ENCODE measurements at regions not wholly inside any gene's neighbourhood (a gene's known extent, or its start where the extent isn't known, plus 50 kb on each side); places are given as distances from the start of the nearest gene placed in this dataset.
"Not testable (repeated sequence)": the region's sequence is repeated elsewhere in the genome, so short reads cannot be mapped to it uniquely, and the experiment has no call there.

- DNase-seq = no peak
These were observed 66.0 kb downstream of the KBTBD8 start for GRCh38 chr3:67064105-67064504.

DNA sequence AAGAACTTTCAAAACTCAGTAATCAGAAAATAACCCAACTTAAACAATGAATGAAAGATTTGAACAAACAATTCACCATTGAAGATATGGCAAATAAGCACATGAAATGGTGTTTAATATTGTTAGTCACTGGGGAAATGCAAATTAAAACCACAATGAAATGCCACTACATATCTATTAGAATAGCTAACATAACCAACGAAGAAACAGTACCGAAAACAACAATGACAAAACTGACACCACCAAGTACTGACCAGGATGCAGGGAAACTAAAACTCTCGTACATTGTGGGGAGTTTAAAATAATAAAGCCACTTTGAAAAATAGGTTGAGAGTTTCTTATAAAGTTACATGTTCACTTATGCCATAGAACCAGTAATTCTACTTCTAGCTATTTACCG lies 69.1 kb downstream of the KBTBD8 start:
- no peak for DNase-seq

GRCh38 chr3:67072640-67073039 lies 74.5 kb downstream of the KBTBD8 start:
- not testable (repeated sequence) for DNase-seq

- no peak for DNase-seq
These were observed 75.7 kb downstream of the KBTBD8 start for GRCh38 chr3:67073812-67074211.

DNA sequence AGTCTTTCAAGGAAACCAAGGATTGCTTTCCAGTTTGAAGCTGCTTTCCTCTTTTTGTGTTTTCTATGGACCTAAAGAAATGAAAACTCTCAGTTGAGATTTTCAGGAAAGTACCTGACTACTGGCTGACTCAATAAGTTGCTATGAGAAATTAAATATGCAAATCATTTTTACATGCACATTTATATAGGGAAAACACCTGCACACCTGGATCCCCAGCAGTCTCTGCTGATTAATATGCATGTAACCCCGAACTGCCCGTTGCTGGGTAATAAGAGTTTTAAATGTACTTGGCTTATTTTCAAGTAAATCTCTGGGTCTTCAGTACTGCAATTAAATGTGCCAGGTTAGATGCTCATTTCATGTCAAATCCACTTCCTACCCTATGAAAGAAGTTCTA lies 77.2 kb downstream of the KBTBD8 start:
- no peak for DNase-seq

GRCh38 chr3:67076607-67077006 lies 78.5 kb downstream of the KBTBD8 start:
- no peak for DNase-seq

DNA sequence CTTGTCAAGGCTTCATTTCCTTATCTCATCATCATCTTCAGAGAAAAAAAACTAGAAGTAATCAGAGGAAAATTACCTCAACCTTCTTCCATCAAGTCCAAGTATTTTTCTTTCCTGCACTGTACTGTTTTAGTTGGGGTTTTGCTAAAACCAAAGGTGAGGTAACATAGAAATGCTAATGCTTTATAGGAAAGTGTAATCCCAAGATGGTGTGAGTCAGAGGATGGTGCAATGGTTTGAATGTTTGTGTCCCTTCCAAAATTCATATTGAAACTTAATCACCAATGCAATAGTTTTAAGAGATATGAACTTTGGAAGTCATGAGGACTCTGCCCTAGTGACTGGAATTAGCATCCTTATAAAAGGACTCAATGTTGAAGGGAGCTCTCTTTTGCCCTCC lies 79.5 kb downstream of the KBTBD8 start:
- DNase-seq = no peak

GRCh38 chr3:67082533-67083024 lies 84.5 kb downstream of the KBTBD8 start:
- peak; percentile 3 for DNase-seq

DNA sequence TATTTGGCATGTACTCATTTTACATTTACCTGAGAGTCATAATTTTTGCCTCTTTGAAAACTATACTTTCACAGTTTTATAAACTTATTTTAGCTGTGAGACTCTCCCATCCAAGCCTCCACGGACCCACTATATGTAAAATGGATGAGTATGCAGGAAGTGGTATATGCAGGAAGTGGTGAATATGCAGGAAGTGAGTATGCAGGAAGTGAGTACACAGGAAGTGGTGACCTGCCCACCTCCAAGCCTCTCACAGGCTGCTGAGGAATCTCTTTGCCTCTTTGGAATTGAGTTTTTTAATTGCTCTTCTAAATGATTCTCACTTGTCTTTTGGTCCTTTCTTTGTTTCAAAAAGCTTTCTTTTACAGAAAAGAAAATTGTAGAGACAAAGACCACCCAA lies 85.2 kb downstream of the KBTBD8 start:
- no peak for DNase-seq

- no peak for DNase-seq
These were observed 89.7 kb downstream of the KBTBD8 start for GRCh38 chr3:67087788-67088187.

DNA sequence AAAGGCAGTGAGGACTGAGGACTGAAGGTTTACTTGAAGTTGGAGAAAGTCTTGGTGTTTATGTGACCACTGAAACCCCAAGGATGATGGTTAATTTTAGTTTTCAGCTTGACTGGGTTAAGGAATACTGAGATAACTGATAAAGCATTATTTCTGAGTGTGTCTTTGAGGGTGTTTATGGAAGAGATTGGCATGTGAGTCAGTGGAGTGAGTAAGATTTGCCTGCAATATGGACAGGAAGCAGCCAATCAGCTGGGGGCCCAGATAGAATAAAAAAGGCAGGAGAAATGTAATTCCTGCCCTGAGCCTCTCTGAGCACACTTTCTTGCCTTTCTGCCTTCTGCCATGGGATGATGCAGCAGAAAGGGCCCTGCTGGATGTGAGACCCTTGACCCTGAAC lies 92.4 kb downstream of the KBTBD8 start:
- DNase-seq = no peak

- DNase-seq = peak; percentile 45
These were observed 95.2 kb downstream of the KBTBD8 start for GRCh38 chr3:67093305-67093704.

DNA sequence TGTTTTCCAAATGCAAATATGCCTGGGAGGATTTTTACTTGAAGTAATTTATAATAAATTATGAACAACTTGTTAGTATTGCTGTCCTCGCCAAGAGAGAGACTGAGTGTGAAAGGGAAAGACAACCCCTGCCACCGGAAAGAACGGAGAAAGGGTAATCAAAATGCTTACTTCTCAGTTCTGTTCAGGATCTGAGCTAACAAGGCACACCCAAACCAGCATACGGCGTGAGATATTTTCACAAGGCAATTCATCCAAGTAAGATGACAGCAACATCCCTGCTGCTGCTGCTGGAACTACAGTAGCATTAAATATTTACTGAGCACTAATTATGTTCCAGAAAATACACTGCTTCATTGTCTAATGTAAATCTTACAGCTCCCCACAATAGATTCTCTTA lies 96.1 kb downstream of the KBTBD8 start:
- DNase-seq = peak; percentile 34

DNA sequence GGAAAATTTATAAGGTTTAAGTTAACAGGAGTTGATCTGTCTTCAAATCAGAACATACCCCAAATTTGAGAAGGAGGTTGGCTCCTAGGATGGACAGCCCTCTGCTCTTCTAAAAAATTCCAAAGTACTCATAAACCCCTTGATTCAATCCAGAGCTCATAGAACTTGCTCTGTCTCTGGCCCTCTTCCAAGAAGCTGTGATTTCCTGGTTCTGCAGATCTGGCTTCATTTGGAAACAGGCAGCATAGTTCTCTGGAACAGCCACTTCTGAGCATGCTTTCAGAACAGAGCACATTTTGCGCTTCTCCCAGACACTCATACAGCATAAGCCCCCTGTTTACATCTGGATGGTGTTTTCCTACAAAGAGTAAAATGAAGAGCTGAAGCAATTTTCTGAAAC lies 96.7 kb downstream of the KBTBD8 start:
- DNase-seq = peak; percentile 13

DNA sequence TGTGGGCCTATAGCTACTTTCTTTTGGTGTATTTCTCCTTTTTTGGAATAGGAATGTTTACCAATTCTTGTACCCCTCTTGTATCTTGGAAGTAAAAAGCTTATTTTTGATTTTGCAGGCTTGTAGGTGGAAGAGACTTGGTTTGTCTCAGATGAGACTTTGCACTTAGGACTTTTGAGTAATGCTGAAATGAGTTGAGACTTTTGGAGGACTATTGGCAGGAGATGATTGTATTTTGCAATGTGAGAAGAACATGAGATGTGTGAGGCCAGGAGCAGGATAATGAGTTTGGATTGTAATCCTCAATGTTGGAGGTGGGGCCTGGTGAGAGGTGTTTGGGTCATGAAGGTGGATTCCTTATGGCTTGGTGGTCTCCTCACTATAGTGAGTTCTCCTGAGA lies 106.3 kb downstream of the KBTBD8 start:
- no peak for DNase-seq

GRCh38 chr3:67106874-67107273 lies 108.8 kb downstream of the KBTBD8 start:
- no peak for DNase-seq

DNA sequence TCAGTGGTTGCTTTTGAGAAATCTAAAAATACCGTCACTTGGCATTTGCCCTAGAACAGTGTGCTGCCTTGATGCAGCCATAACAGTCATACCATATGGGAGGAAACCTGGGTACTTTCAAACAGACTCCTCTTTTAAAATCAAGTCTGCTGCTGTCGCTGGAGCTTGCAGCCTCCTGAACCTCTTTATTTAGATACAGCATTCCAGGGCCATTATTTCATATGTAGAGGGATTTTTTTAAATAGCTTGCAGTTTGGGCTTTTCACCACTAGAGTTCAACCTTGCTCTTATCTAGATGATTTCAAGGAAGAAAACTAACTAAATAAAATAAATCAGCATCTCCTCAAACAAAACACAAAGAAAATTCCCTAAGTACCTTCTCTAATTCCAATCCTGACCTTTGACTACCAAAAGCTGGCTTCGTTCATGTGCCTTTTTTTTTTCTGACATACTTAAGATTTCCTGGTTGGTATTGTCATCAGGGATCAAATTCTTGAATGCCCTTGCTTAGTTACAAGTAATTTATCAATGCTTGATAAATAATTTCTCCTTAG lies 111.6 kb downstream of the KBTBD8 start:
- DNase-seq = peak; percentile 57

- peak; percentile 83 for DNase-seq
These were observed 115.8 kb downstream of the KBTBD8 start for GRCh38 chr3:67113802-67114407.

- DNase-seq = no peak
These were observed 120.0 kb downstream of the KBTBD8 start for GRCh38 chr3:67118122-67118521.

DNA sequence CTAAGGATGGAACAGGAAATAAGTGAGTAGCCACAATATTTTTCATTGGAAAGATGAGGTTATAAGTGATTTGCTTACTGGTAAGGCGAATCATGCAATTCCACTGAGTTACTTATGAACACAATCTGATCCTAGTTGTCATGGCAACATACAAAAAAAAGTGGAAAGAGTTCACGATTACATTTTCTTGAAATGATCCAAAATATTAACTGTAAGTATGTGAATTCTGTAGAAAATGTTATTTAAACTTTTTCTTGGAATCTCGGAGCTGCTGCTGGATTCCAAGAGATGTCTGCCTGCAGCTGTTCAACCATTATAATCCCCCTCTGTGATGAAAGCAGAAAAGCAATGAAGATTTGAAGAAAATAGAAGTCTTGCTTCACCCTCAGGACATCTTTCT lies 120.5 kb downstream of the KBTBD8 start:
- no peak for DNase-seq

DNA sequence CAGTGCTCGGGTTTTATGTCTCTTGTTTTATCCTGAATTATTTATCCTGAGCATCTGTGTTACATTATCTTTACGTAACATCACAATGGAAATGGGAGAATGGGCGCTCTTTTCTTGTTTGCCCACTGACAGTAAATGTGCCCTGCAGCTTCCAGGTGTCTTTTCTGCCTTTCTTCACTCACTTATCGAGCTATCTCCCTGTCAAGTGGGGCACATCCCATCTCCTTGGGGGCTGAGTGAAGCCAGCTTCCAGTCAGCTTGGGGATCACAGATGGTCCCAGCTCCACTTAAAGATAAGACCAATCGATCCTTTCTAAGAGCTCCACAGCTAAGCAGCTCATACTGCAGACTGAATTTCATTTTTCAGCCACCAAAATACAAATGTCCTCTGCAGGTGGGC lies 125.8 kb downstream of the KBTBD8 start:
- peak; percentile 27 for DNase-seq

GRCh38 chr3:67127254-67127653 lies 129.1 kb downstream of the KBTBD8 start:
- no peak for DNase-seq

DNA sequence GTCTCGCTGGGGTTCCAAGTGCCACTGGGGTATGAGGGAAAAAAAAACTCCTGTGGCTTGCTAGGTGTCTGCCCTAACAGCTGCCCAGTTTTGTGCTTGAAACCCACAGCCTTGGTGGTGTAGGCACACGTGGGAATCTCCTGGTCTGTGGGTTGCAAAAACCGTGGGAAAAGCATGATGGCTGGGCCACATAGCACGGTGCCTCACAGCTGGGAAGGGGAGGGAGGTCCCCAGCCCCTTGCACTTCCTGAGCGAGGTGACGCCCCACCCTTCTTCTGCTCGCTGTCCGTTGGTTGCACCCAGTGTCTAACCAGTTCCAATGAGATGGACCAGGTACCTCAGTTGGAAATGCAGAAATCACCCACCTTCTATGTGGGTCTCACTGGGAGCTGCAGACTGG lies 144.3 kb downstream of the KBTBD8 start:
- no peak for DNase-seq

DNA sequence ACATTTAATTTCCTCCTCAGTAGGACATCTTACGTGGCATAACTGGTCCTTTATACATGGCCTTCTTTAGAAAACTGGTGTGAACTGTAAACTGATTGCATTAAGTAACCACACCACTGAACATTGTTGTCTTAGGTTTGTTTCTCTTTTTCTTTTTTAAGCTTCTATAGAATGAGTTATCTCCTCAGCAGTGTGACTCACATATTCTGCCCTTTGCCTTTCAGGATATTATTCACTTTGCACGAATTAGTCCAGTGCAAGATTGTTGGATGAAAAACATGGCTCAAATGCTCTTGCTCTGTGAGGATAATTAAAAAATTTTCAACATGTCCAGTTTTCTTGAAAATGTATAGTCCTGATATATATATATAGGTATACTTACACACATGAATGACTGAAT lies 147.6 kb downstream of the KBTBD8 start:
- DNase-seq = no peak

- no peak for DNase-seq
These were observed 156.3 kb downstream of the KBTBD8 start for GRCh38 chr3:67154429-67154828.

Measured in retina (tissue), 1 donor.